ENCODE measurements at regions not wholly inside any gene's neighbourhood (a gene's known extent, or its start where the extent isn't known, plus 50 kb on each side); places are given as distances from the start of the nearest gene placed in this dataset.

DNA sequence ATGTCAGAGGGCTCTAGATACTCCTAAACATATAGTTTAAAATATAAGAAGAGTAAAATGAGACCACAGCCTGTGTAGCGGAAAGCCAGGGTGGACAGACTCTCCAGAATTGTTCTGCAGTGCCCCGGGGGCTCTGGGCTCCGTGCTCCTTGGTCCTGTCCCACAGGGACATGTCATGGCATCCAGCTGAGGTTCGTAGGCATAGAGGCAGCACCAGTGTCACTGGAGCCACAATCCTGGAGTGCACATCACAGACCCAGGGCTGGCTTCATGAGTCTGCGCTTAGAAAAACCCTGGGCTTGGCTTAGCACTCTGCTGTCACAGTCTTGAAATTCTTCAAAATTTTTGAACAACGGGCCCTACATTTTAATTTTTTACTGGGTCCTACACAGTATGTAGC lies 280.4 kb upstream of the ZNF32 start:
- no peak overlapping the region for H3K4me2 ChIP-seq (replicated peaks; ENCODE audit: extremely low read depth, low read length, poor library complexity, severe bottlenecking)
- intact Hi-C loops (cut with micrococcal nuclease): no loop called here
- no peak overlapping the region for H3K27ac ChIP-seq (ENCODE audit: low read depth in 1 of 2, low read length in 2 of 2)
- no peaks in the 10 kb centered on the region for H4K20me1 ChIP-seq (ENCODE audit: insufficient read depth, low read length)
- Mint-ChIP-seq H3K27me3 (ENCODE audit: low read depth in 3 of 3) (peaks cover 3 to 11% (median 5%) of the 10 kb centered on the region in 3 donors), H3K4me3 (no peak overlapping the region), H3K27ac (no peak overlapping the region), H3K4me1 (no peaks in the 10 kb centered on the region), H3K9me3 (peaks cover 2 to 7% (median 4%) of the 10 kb centered on the region in 7 donors), H3K36me3 (no peaks in the 10 kb centered on the region)
- 88% methylated on average over 6 of the region's 6 CpGs for WGBS (ENCODE audit: insufficient coverage)
- no peak overlapping the region for H3K9ac ChIP-seq (ENCODE audit: insufficient read depth, low read length, poor library complexity, severe bottlenecking)
- H3K27me3 ChIP-seq (ENCODE audit: control insufficient read depth in 2 of 2, insufficient read depth in 2 of 2, low read length in 2 of 2): no peaks in the 10 kb centered on the region
- no peak for DNase-seq
- no peaks in the 10 kb centered on the region for H3K4me1 ChIP-seq (ENCODE audit: control insufficient read depth in 1 of 2, insufficient read depth in 2 of 2, low read length in 2 of 2)
- H2AFZ ChIP-seq (ENCODE audit: insufficient read depth, low read depth, low read length, poor library complexity, severe bottlenecking): no peak overlapping the region
- H3K36me3 ChIP-seq (replicated peaks in 1 of 2; ENCODE audit: control insufficient read depth in 1 of 2, insufficient read depth in 2 of 2, low read length in 2 of 2): no peaks in the 10 kb centered on the region
- TF ChIP-seq, protein P1, sequence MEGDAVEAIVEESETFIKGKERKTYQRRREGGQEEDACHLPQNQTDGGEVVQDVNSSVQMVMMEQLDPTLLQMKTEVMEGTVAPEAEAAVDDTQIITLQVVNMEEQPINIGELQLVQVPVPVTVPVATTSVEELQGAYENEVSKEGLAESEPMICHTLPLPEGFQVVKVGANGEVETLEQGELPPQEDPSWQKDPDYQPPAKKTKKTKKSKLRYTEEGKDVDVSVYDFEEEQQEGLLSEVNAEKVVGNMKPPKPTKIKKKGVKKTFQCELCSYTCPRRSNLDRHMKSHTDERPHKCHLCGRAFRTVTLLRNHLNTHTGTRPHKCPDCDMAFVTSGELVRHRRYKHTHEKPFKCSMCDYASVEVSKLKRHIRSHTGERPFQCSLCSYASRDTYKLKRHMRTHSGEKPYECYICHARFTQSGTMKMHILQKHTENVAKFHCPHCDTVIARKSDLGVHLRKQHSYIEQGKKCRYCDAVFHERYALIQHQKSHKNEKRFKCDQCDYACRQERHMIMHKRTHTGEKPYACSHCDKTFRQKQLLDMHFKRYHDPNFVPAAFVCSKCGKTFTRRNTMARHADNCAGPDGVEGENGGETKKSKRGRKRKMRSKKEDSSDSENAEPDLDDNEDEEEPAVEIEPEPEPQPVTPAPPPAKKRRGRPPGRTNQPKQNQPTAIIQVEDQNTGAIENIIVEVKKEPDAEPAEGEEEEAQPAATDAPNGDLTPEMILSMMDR (IDR thresholded peaks at IDR 0.05): no peak
- H3K4me3 ChIP-seq (replicated peaks in 1 of 3; ENCODE audit: low read depth in 2 of 3, low read length in 3 of 3): no peak overlapping the region
- no peaks in the 10 kb centered on the region for H3K79me2 ChIP-seq (ENCODE audit: insufficient read depth, low read length)
- no peaks in the 10 kb centered on the region for H3K9me3 ChIP-seq (replicated peaks in 1 of 2; ENCODE audit: control insufficient read depth in 1 of 2, insufficient read depth in 1 of 2, low read length in 2 of 2)

DNA sequence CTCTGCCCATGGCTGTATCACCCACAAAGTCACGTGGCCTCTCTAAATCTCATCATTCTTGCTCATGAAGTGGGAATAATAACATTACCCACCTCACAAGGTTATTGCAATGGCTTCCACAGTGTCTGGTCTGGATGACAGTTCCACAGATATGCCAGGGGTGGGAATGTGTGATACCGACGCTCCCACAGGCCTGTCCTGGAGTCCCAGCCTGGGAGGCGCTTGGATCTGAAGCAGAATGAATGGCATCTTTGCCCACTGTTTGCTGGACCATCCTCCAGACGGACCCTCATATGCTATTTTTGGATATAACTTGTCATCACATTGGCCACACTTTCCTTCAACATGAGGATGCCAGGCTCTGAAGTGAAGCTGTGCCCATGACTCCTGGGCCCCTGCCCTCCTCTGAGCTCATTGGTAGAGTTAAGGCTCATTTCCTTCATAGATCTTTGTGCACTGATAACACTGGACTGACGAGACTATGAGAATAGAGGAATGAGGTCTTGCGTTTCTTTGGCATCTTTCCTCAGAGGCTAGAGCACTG lies 279.8 kb upstream of the ZNF32 start:
- no peak overlapping the region for H3K27ac Mint-ChIP-seq
- H3K4me3 Mint-ChIP-seq: no peak overlapping the region
- TF ChIP-seq, protein P1 (IDR thresholded peaks at IDR 0.05): no peak
- intact Hi-C loops (cut with micrococcal nuclease): no loop called here
- Histone ChIP-seq H3K79me2 (ENCODE audit: insufficient read depth, low read length) (no peaks in the 10 kb centered on the region), H3K27me3 (ENCODE audit: control insufficient read depth in 2 of 2, insufficient read depth in 2 of 2, low read length in 2 of 2) (no peaks in the 10 kb centered on the region), H3K4me2 (replicated peaks; ENCODE audit: extremely low read depth, low read length, poor library complexity, severe bottlenecking) (no peak overlapping the region), H3K4me3 (replicated peaks in 1 of 3; ENCODE audit: low read depth in 2 of 3, low read length in 3 of 3) (no peak overlapping the region), H2AFZ (ENCODE audit: insufficient read depth, low read depth, low read length, poor library complexity, severe bottlenecking) (no peak overlapping the region), H3K27ac (ENCODE audit: low read depth in 1 of 2, low read length in 2 of 2) (no peak overlapping the region), H3K9me3 (replicated peaks in 1 of 2; ENCODE audit: control insufficient read depth in 1 of 2, insufficient read depth in 1 of 2, low read length in 2 of 2) (no peaks in the 10 kb centered on the region), H4K20me1 (ENCODE audit: insufficient read depth, low read length) (no peaks in the 10 kb centered on the region), H3K9ac (ENCODE audit: insufficient read depth, low read length, poor library complexity, severe bottlenecking) (no peak overlapping the region), H3K36me3 (replicated peaks in 1 of 2; ENCODE audit: control insufficient read depth in 1 of 2, insufficient read depth in 2 of 2, low read length in 2 of 2) (no peaks in the 10 kb centered on the region), H3K4me1 (ENCODE audit: control insufficient read depth in 1 of 2, insufficient read depth in 2 of 2, low read length in 2 of 2) (no peaks in the 10 kb centered on the region)
- no peaks in the 10 kb centered on the region for H3K36me3 Mint-ChIP-seq
- DNase-seq: no peak
- peaks cover 0 to 7% (median 2%) of the 10 kb centered on the region in 7 donors for H3K9me3 Mint-ChIP-seq
- no peaks in the 10 kb centered on the region for H3K4me1 Mint-ChIP-seq
- WGBS (ENCODE audit: insufficient coverage): 100% methylated on average over 3 of the region's 7 CpGs
- peaks cover 3 to 8% (median 5%) of the 10 kb centered on the region in 3 donors for H3K27me3 Mint-ChIP-seq (ENCODE audit: low read depth in 3 of 3)
